Neural progenitor cell (in vitro differentiated cells): ENCODE measurements at regions not wholly inside any gene's neighbourhood (a gene's known extent, or its start where the extent isn't known, plus 50 kb on each side); places are given as distances from the start of the nearest gene placed in this dataset.

Experiments used
- DNase-seq: peaks from one replicate; pipeline ENCODE4 v3.0.0-alpha.2; 2016; ENCODE audit warnings: low spot score
- H2AFZ ChIP-seq: fragments of 200-600 bp; sonication (generic); replicated peaks from 2 replicates; pipeline ENCODE4 v1.6.1; 2016; ENCODE audit warnings: antibody characterized with exemption
- H3F3A ChIP-seq: fragments of 200-600 bp; sonication (generic); 2 replicates; pipeline ENCODE4 v1.6.1; 2016; ENCODE audit warnings: antibody characterized with exemption, low read depth
- H3K27ac ChIP-seq: fragments of 200-600 bp; sonication (generic); 2 replicates; pipeline ENCODE4 v1.5.1; 2016; ENCODE audit warnings: mild to moderate bottlenecking
- H3K27me3 ChIP-seq: fragments of 200-600 bp; sonication (generic); 2 replicates; pipeline ENCODE4 v1.6.1; 2016; ENCODE audit warnings: mild to moderate bottlenecking, moderate library complexity
- H3K36me3 ChIP-seq: fragments of 200-600 bp; sonication (generic); 2 replicates; pipeline ENCODE4 v1.5.1; 2016
- H3K4me1 ChIP-seq: fragments of 200-600 bp; sonication (generic); 2 replicates; pipeline ENCODE4 v1.6.1; 2016; ENCODE audit warnings: mixed run types
- H3K4me2 ChIP-seq: fragments of 200-600 bp; sonication (generic); 2 replicates; pipeline ENCODE4 v1.6.1; 2016
- H3K4me3 ChIP-seq: fragments of 200-600 bp; sonication (generic); 2 replicates; pipeline ENCODE4 v1.5.1; 2016
- H3K79me2 ChIP-seq: fragments of 200-600 bp; sonication (generic); 2 replicates; pipeline ENCODE4 v1.6.1; 2016; ENCODE audit warnings: low read depth
- H3K9ac ChIP-seq: fragments of 200-600 bp; sonication (generic); 2 replicates; pipeline ENCODE4 v1.6.1; 2016
- H3K9me3 ChIP-seq: fragments of 200-600 bp; sonication (generic); 2 replicates; pipeline ENCODE4 v1.5.1; 2016; ENCODE audit warnings: low read depth
- H4K20me1 ChIP-seq: fragments of 200-600 bp; sonication (generic); 2 replicates; pipeline ENCODE4 v1.6.1; 2016; ENCODE audit warnings: low read depth
- H3K27ac Mint-ChIP-seq: 3 replicates; pipeline ENCODE4 v1.8.0; 2021; ENCODE audit warnings: mixed read lengths
- H3K27me3 Mint-ChIP-seq: 2 replicates; pipeline ENCODE4 v1.8.0; 2022; ENCODE audit warnings: low read depth, mild to moderate bottlenecking, inconsistent platforms, moderate library complexity, mixed read lengths; ENCODE audit not compliant: insufficient read depth
- H3K36me3 Mint-ChIP-seq: 3 replicates; pipeline ENCODE4 v1.8.0; 2021; ENCODE audit warnings: mixed read lengths
- H3K4me1 Mint-ChIP-seq: 3 replicates; pipeline ENCODE4 v1.8.0; 2021; ENCODE audit warnings: mixed read lengths
- H3K4me3 Mint-ChIP-seq: 3 replicates; pipeline ENCODE4 v1.8.0; 2021; ENCODE audit warnings: mild to moderate bottlenecking, moderate library complexity, mixed read lengths
- H3K9me3 Mint-ChIP-seq: 3 replicates; pipeline ENCODE4 v1.8.0; 2020; ENCODE audit warnings: mixed read lengths
- EZH2 ChIP-seq: fragments of 200-600 bp; sonication (generic); IDR thresholded peaks from 2 replicates; pipeline ENCODE4 v1.6.1; 2017; ENCODE audit warnings: antibody characterized with exemption, mild to moderate bottlenecking, moderate library complexity
- EZH2phosphoT487 ChIP-seq: fragments of 200-600 bp; sonication (generic); IDR thresholded peaks from 2 replicates; pipeline ENCODE4 v1.6.1; 2017; ENCODE audit warnings: antibody characterized with exemption
- TF ChIP-seq, protein P1 (sequence below): fragments of 200-600 bp; sonication (generic); IDR thresholded peaks from 2 replicates; pipeline ENCODE4 v1.5.1; 2017; ENCODE audit warnings: antibody characterized with exemption, mild to moderate bottlenecking

DNA sequence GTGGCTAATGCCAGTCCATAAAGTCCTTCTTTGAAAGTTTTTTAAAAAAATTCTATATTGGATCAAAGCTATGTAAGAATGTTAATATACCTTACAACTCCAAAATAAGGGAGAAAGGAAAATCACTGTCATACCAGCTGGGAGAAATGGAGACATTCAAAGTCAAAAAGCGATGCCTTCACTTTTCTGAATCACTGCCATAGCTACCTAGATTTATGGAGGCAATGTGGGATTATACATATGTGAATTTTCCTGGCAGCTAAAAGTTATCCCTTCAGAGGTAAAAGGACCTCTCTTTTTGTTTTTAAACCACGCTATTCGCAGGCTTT, 59.6 kb upstream of the PDE3B start:
- H3K4me1 Mint-ChIP-seq: peaks cover 7% of the 10 kb centered on the region
- H3K9ac ChIP-seq: no peak overlapping the region
- peaks cover 1% of the 10 kb centered on the region for H3K36me3 Mint-ChIP-seq
- no peak for DNase-seq
- H3K27me3 ChIP-seq: no peaks in the 10 kb centered on the region
- H3K79me2 ChIP-seq: no peaks in the 10 kb centered on the region
- H4K20me1 ChIP-seq: no peaks in the 10 kb centered on the region
- TF ChIP-seq EZH2phosphoT487 (no peak), EZH2 (no peak)
- TF ChIP-seq, protein P1, sequence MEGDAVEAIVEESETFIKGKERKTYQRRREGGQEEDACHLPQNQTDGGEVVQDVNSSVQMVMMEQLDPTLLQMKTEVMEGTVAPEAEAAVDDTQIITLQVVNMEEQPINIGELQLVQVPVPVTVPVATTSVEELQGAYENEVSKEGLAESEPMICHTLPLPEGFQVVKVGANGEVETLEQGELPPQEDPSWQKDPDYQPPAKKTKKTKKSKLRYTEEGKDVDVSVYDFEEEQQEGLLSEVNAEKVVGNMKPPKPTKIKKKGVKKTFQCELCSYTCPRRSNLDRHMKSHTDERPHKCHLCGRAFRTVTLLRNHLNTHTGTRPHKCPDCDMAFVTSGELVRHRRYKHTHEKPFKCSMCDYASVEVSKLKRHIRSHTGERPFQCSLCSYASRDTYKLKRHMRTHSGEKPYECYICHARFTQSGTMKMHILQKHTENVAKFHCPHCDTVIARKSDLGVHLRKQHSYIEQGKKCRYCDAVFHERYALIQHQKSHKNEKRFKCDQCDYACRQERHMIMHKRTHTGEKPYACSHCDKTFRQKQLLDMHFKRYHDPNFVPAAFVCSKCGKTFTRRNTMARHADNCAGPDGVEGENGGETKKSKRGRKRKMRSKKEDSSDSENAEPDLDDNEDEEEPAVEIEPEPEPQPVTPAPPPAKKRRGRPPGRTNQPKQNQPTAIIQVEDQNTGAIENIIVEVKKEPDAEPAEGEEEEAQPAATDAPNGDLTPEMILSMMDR: no peak
- no peaks in the 10 kb centered on the region for H3K36me3 ChIP-seq
- H3K9me3 Mint-ChIP-seq: no peaks in the 10 kb centered on the region
- H3K27me3 Mint-ChIP-seq: no peaks in the 10 kb centered on the region
- H3F3A ChIP-seq: peaks cover 5% of the 10 kb centered on the region
- no peaks in the 10 kb centered on the region for H3K4me1 ChIP-seq
- no peak overlapping the region for H3K4me3 Mint-ChIP-seq
- H3K27ac ChIP-seq: no peak overlapping the region
- H2AFZ ChIP-seq: no peak overlapping the region
- no peak overlapping the region for H3K4me2 ChIP-seq
- no peak overlapping the region for H3K27ac Mint-ChIP-seq
- no peak overlapping the region for H3K4me3 ChIP-seq
- no peaks in the 10 kb centered on the region for H3K9me3 ChIP-seq

DNA sequence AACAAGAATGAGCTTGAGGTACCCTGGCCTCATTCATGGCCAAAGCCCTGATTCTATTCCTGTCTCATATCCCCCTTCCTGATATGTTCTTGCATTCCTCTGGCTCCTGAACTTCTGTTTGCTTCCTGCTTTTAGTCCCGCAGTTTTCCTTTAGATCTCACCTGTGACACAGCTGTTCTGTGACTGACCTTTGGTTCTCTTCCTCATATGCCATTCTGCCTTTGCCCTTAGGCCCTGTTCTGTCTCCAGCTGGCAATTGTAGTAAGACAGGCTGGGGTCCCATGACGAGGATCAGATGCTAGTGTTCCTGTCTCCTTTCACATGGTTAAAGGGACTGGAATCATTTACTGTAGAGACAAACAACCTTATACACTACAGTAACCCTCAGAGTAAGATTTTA, 59.0 kb upstream of the PDE3B start:
- H3K4me2 ChIP-seq: no peak overlapping the region
- peaks cover 5% of the 10 kb centered on the region for H3F3A ChIP-seq
- H3K79me2 ChIP-seq: no peaks in the 10 kb centered on the region
- H3K36me3 ChIP-seq: no peaks in the 10 kb centered on the region
- no peaks in the 10 kb centered on the region for H4K20me1 ChIP-seq
- H3K27me3 Mint-ChIP-seq: no peaks in the 10 kb centered on the region
- H3K36me3 Mint-ChIP-seq: peaks cover 1% of the 10 kb centered on the region
- TF ChIP-seq EZH2 (no peak), EZH2phosphoT487 (no peak)
- TF ChIP-seq, protein P1: no peak
- H3K27ac ChIP-seq: no peak overlapping the region
- H3K27me3 ChIP-seq: no peaks in the 10 kb centered on the region
- H3K4me1 ChIP-seq: no peaks in the 10 kb centered on the region
- no peak overlapping the region for H3K27ac Mint-ChIP-seq
- H3K4me3 ChIP-seq: no peak overlapping the region
- no peak overlapping the region for H2AFZ ChIP-seq
- no peaks in the 10 kb centered on the region for H3K9me3 Mint-ChIP-seq
- no peaks in the 10 kb centered on the region for H3K9me3 ChIP-seq
- no peak overlapping the region for H3K4me3 Mint-ChIP-seq
- peaks cover 7% of the 10 kb centered on the region for H3K4me1 Mint-ChIP-seq
- no peak overlapping the region for H3K9ac ChIP-seq
- DNase-seq: no peak

DNA sequence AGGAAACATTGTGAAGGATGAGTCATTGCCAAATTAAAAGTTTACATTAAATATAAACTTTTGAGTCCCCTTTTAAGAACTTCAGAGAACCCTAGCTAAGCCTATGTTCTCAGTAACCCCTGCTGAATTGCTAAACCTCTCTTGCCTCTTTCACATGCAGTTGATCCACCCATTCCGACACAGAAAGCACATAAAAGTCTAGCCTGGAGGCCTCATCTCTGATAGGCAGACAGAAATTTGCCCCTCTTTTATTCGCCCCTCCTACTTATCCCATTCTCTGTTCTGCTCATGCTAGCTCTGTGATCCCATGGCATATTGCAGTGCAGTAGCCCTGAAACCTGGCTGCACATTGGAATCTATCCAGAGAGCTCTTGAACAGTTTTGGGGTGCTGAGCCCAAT, 58.2 kb upstream of the PDE3B start:
- Histone ChIP-seq H3F3A (peaks cover 5% of the 10 kb centered on the region), H3K79me2 (no peaks in the 10 kb centered on the region), H3K4me1 (no peaks in the 10 kb centered on the region), H2AFZ (no peak overlapping the region), H3K9ac (no peak overlapping the region), H3K4me2 (no peak overlapping the region), H3K4me3 (no peak overlapping the region), H4K20me1 (no peaks in the 10 kb centered on the region), H3K27ac (no peak overlapping the region), H3K27me3 (no peaks in the 10 kb centered on the region), H3K36me3 (no peaks in the 10 kb centered on the region), H3K9me3 (no peaks in the 10 kb centered on the region)
- Mint-ChIP-seq H3K4me3 (no peak overlapping the region), H3K36me3 (peaks cover 4% of the 10 kb centered on the region), H3K27me3 (no peaks in the 10 kb centered on the region), H3K4me1 (peaks cover 7% of the 10 kb centered on the region), H3K9me3 (peaks cover 2% of the 10 kb centered on the region), H3K27ac (no peak overlapping the region)
- TF ChIP-seq, protein P1: no peak
- no peak for TF ChIP-seq EZH2
- TF ChIP-seq EZH2phosphoT487: no peak
- no peak for DNase-seq

DNA sequence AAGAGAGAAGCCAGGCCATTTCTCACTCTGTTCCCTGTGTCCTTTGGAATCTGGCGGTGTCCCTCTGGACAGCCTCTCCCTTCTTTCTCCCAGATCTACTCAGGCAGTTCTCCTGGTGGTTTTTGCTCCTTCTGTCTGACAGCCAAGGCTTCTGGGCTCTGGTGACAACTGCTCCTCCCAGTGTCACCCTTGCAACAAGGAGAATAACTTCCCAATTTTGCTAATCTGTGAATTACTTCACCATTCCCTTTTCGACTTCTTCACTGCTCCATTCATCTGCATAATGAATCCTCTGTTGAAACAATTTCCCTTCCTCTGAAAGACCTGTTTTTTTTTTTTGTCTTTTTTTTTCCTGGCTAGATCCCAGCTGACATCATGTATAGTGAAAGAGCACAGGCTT, 56.3 kb upstream of the PDE3B start:
- Histone ChIP-seq H3K4me2 (no peak overlapping the region), H3K27me3 (no peaks in the 10 kb centered on the region), H3K4me1 (no peaks in the 10 kb centered on the region), H3K9ac (no peak overlapping the region), H3K4me3 (no peak overlapping the region), H3F3A (peaks cover 5% of the 10 kb centered on the region), H3K9me3 (no peaks in the 10 kb centered on the region), H3K79me2 (no peaks in the 10 kb centered on the region), H4K20me1 (no peaks in the 10 kb centered on the region), H3K27ac (no peak overlapping the region), H2AFZ (no peak overlapping the region), H3K36me3 (no peaks in the 10 kb centered on the region)
- Mint-ChIP-seq H3K27ac (no peak overlapping the region), H3K36me3 (peaks cover 9% of the 10 kb centered on the region), H3K9me3 (peaks cover 3% of the 10 kb centered on the region), H3K4me1 (peaks cover 7% of the 10 kb centered on the region), H3K4me3 (no peak overlapping the region), H3K27me3 (no peaks in the 10 kb centered on the region)
- no peak for DNase-seq
- TF ChIP-seq EZH2phosphoT487 (no peak), EZH2 (no peak)
- TF ChIP-seq, protein P1: no peak
